H9 (cell line): ENCODE measurements at regions not wholly inside any gene's neighbourhood (a gene's known extent, or its start where the extent isn't known, plus 50 kb on each side); places are given as distances from the start of the nearest gene placed in this dataset.

Experiments used
- DNase-seq: peaks from one replicate; pipeline ENCODE4 v3.0.0-alpha.2; 2017
- H2AFZ ChIP-seq: one replicate; pipeline ENCODE4 v1.6.1; 2013; ENCODE audit warnings: mild to moderate bottlenecking, low read length, control low read depth, moderate library complexity
- H2AK5ac ChIP-seq: 2 replicates; pipeline ENCODE4 v1.6.1; 2013; ENCODE audit warnings: low read length, control low read depth, mixed read lengths; ENCODE audit not compliant: insufficient read length
- H2BK120ac ChIP-seq: one replicate; pipeline ENCODE4 v1.6.1; 2013; ENCODE audit warnings: low read depth, mild to moderate bottlenecking, low read length, control low read depth, inconsistent platforms; ENCODE audit not compliant: poor library complexity, severe bottlenecking
- H2BK12ac ChIP-seq: 2 replicates; pipeline ENCODE4 v1.6.1; 2013; ENCODE audit warnings: low read length, control low read depth, mixed read lengths, low read depth; ENCODE audit not compliant: insufficient read length
- H2BK15ac ChIP-seq: 2 replicates; pipeline ENCODE4 v1.6.1; 2013; ENCODE audit warnings: low read depth, low read length, control low read depth
- H2BK20ac ChIP-seq: one replicate; pipeline ENCODE4 v1.6.1; 2013; ENCODE audit warnings: low read depth, mild to moderate bottlenecking, low read length, control low read depth, inconsistent platforms; ENCODE audit not compliant: poor library complexity, severe bottlenecking
- H2BK5ac ChIP-seq: 2 replicates; pipeline ENCODE4 v1.6.1; 2013; ENCODE audit warnings: low read length, control low read depth, mixed read lengths; ENCODE audit not compliant: insufficient read length
- H3K14ac ChIP-seq: 2 replicates; pipeline ENCODE4 v1.6.1; 2013; ENCODE audit warnings: low read length, control low read depth; ENCODE audit not compliant: insufficient read depth
- H3K18ac ChIP-seq: 2 replicates; pipeline ENCODE4 v1.6.1; 2013; ENCODE audit warnings: low read depth, mild to moderate bottlenecking, mixed read lengths, low read length, control low read depth; ENCODE audit not compliant: insufficient read length
- H3K23ac ChIP-seq: 2 replicates; pipeline ENCODE4 v1.6.1; 2013; ENCODE audit warnings: low read length, control low read depth, mixed read lengths, low read depth; ENCODE audit not compliant: insufficient read length
- H3K23me2 ChIP-seq: 2 replicates; pipeline ENCODE4 v1.6.1; 2013; ENCODE audit warnings: low read depth, mild to moderate bottlenecking, mixed read lengths, low read length, control low read depth; ENCODE audit not compliant: insufficient read length, poor library complexity, severe bottlenecking
- H3K27ac ChIP-seq: 2 replicates; pipeline ENCODE4 v1.5.1; 2013; ENCODE audit warnings: low read length, control low read depth, mixed read lengths, low read depth; ENCODE audit not compliant: insufficient read length
- H3K27me3 ChIP-seq: 2 replicates; pipeline ENCODE4 v1.6.1; 2013; ENCODE audit warnings: low read length, control low read depth, inconsistent platforms; ENCODE audit not compliant: insufficient read depth
- H3K4ac ChIP-seq: 2 replicates; pipeline ENCODE4 v1.6.1; 2013; ENCODE audit warnings: low read depth, mild to moderate bottlenecking, control low read depth, inconsistent platforms, low read length, moderate library complexity
- H3K4me1 ChIP-seq: 2 replicates; pipeline ENCODE4 v1.6.1; 2013; ENCODE audit warnings: low read length, control low read depth, inconsistent platforms; ENCODE audit not compliant: insufficient read depth
- H3K4me2 ChIP-seq: 2 replicates; pipeline ENCODE4 v1.6.1; 2013; ENCODE audit warnings: low read length, control low read depth, mixed read lengths; ENCODE audit not compliant: insufficient read length, insufficient read depth
- H3K56ac ChIP-seq: 2 replicates; pipeline ENCODE4 v1.6.1; 2013; ENCODE audit warnings: low read depth, mild to moderate bottlenecking, mixed read lengths, low read length, control low read depth; ENCODE audit not compliant: insufficient read length
- H3K79me1 ChIP-seq: 2 replicates; pipeline ENCODE4 v1.6.1; 2013; ENCODE audit warnings: low read depth, mild to moderate bottlenecking, moderate library complexity, low read length, control low read depth, inconsistent platforms; ENCODE audit not compliant: insufficient read depth, poor library complexity, severe bottlenecking
- H3K79me2 ChIP-seq: 2 replicates; pipeline ENCODE4 v1.6.1; 2013; ENCODE audit warnings: low read length, control low read depth, inconsistent platforms; ENCODE audit not compliant: insufficient read depth
- H3K9ac ChIP-seq: 2 replicates; pipeline ENCODE4 v1.6.1; 2013; ENCODE audit warnings: low read length, control low read depth, mixed read lengths; ENCODE audit not compliant: insufficient read length; ENCODE audit errors: extremely low read depth
- H3K9me3 ChIP-seq: one replicate; pipeline ENCODE4 v1.6.1; 2013; ENCODE audit warnings: low read depth, low read length, inconsistent platforms; ENCODE audit not compliant: control insufficient read depth
- H3T11ph ChIP-seq: one replicate; pipeline ENCODE4 v1.6.1; 2013; ENCODE audit warnings: mild to moderate bottlenecking, low read length, control low read depth, inconsistent platforms
- H4K20me1 ChIP-seq: one replicate; pipeline ENCODE4 v1.6.1; 2013; ENCODE audit not compliant: control insufficient read depth, insufficient read length, insufficient read depth
- H4K5ac ChIP-seq: 2 replicates; pipeline ENCODE4 v1.6.1; 2013; ENCODE audit warnings: low read depth, mild to moderate bottlenecking, mixed read lengths, low read length, control low read depth; ENCODE audit not compliant: insufficient read length
- H4K8ac ChIP-seq: replicated peaks from 2 replicates; pipeline ENCODE4 v1.6.1; 2013; ENCODE audit warnings: low read length, control low read depth, mixed read lengths, low read depth; ENCODE audit not compliant: insufficient read length
- H4K91ac ChIP-seq: 2 replicates; pipeline ENCODE4 v1.6.1; 2013; ENCODE audit warnings: low read depth, mild to moderate bottlenecking, moderate library complexity, mixed read lengths, low read length, control low read depth; ENCODE audit not compliant: insufficient read length
- H3K27ac Mint-ChIP-seq, 3 experiments: 2 replicates in 2 of 3; 3 replicates in 1 of 3; pipeline ENCODE4 v1.8.0; 2020 to 2021; ENCODE audit warnings: mixed read lengths in 3 of 3, mild to moderate bottlenecking in 1 of 3, moderate library complexity in 1 of 3
- H3K27me3 Mint-ChIP-seq: 2 replicates; pipeline ENCODE4 v1.8.0; 2021; ENCODE audit warnings: low read depth, mild to moderate bottlenecking, moderate library complexity, mixed read lengths
- H3K36me3 Mint-ChIP-seq, 3 experiments: 2 replicates in 2 of 3; 3 replicates in 1 of 3; pipeline ENCODE4 v1.8.0; 2020 to 2021; ENCODE audit warnings: low read depth in 3 of 3, mixed read lengths in 3 of 3; ENCODE audit not compliant: insufficient read depth in 1 of 3
- H3K4me1 Mint-ChIP-seq, 2 experiments: 2 replicates each; pipeline ENCODE4 v1.8.0; 2020; ENCODE audit warnings: mixed read lengths in 2 of 2
- H3K4me3 Mint-ChIP-seq, 2 experiments: 2 replicates in 1 of 2; 3 replicates in 1 of 2; pipeline ENCODE4 v1.8.0; 2020 to 2021; ENCODE audit warnings: mild to moderate bottlenecking in 2 of 2, mixed read lengths in 2 of 2, moderate library complexity in 1 of 2
- H3K9me3 Mint-ChIP-seq, 2 experiments: 2 replicates in 1 of 2; 3 replicates in 1 of 2; pipeline ENCODE4 v1.8.0; 2020; ENCODE audit warnings: mild to moderate bottlenecking in 2 of 2, mixed read lengths in 2 of 2, moderate library complexity in 1 of 2
- CTCF ChIP-seq: fragments of 200-600 bp; sonication (generic); conservative IDR thresholded peaks from 3 replicates; pipeline ENCODE4 v1.8.0; 2021; ENCODE audit warnings: antibody characterized with exemption, mild to moderate bottlenecking
- WGBS: extraction: QIAGEN DNeasy Blood & Tissue Kit; methylation state at CpG from one replicate; pipeline ENCODE4 v1.1.7; 2013; ENCODE audit warnings: missing lambda C conversion rate, low lambda C conversion rate, mixed read lengths; ENCODE audit not compliant: insufficient read length; ENCODE audit errors: extremely low coverage; 5-methylcytosine and 5-hydroxymethylcytosine counted together

- Histone ChIP-seq H3T11ph (no peak overlapping the region), H3K56ac (no peak overlapping the region), H2BK15ac (no peak overlapping the region), H3K23ac (no peak overlapping the region), H4K20me1 (no peaks in the 10 kb centered on the region), H3K79me1 (no peaks in the 10 kb centered on the region), H3K27ac (no peak overlapping the region), H3K23me2 (no peaks in the 10 kb centered on the region), H2AK5ac (no peak overlapping the region), H2BK12ac (no peak overlapping the region), H4K5ac (no peak overlapping the region), H3K79me2 (no peaks in the 10 kb centered on the region), H2BK20ac (no peak overlapping the region), H3K27me3 (no peaks in the 10 kb centered on the region), H2BK120ac (no peak overlapping the region), H3K9ac (no peak overlapping the region), H3K4ac (no peak overlapping the region), H3K9me3 (no peaks in the 10 kb centered on the region), H2BK5ac (no peak overlapping the region), H4K91ac (no peak overlapping the region), H3K18ac (no peak overlapping the region), H4K8ac (no peak overlapping the region), H3K4me2 (no peak overlapping the region), H3K14ac (no peak overlapping the region), H2AFZ (no peak overlapping the region), H3K4me1 (no peaks in the 10 kb centered on the region)
- WGBS: no CpG with 5 or more reads among the region's 7 CpGs
- peaks cover 2% of the 10 kb centered on the region; the same call in 1 of the 2 replicates for H3K27me3 Mint-ChIP-seq
- TF ChIP-seq CTCF: no peak
- peaks cover 0 to 3% of the 10 kb centered on the region in 2 experiments; a peak in 2 of 5 replicates for H3K9me3 Mint-ChIP-seq
- H3K27ac Mint-ChIP-seq: no peak overlapping the region
- DNase-seq: no peak
- no peaks in the 10 kb centered on the region for H3K4me1 Mint-ChIP-seq
- H3K4me3 Mint-ChIP-seq: no peak overlapping the region
- no peaks in the 10 kb centered on the region for H3K36me3 Mint-ChIP-seq
Measured at GRCh38 chr1:193666485-193667083, 480.2 kb upstream of the B3GALT2 start.
